ENCODE measurements at regions not wholly inside any gene's neighbourhood (a gene's known extent, or its start where the extent isn't known, plus 50 kb on each side); places are given as distances from the start of the nearest gene placed in this dataset.

DNA sequence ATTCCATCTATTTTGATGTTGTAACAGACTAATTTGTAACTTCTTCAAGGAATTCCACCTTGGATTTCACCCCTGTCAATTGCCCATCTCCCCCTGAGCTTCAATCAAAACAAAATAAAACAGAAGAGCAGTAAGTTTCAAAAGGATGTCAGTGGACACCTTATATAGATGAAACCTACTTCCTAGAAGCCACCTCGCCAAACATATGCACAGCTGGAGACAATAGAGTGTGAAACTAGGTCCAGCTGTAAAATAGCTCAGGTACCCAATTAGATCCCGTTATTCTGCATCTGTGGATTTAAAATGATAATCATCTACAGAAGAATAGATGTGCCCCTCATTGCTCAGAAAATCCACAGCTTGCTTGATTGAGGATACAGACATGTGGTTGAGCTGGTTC is 598.6 kb downstream of the SH2D4B start:
- TF ChIP-seq, protein P1, sequence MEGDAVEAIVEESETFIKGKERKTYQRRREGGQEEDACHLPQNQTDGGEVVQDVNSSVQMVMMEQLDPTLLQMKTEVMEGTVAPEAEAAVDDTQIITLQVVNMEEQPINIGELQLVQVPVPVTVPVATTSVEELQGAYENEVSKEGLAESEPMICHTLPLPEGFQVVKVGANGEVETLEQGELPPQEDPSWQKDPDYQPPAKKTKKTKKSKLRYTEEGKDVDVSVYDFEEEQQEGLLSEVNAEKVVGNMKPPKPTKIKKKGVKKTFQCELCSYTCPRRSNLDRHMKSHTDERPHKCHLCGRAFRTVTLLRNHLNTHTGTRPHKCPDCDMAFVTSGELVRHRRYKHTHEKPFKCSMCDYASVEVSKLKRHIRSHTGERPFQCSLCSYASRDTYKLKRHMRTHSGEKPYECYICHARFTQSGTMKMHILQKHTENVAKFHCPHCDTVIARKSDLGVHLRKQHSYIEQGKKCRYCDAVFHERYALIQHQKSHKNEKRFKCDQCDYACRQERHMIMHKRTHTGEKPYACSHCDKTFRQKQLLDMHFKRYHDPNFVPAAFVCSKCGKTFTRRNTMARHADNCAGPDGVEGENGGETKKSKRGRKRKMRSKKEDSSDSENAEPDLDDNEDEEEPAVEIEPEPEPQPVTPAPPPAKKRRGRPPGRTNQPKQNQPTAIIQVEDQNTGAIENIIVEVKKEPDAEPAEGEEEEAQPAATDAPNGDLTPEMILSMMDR (IDR thresholded peaks at IDR 0.05) = no peak
- TF ChIP-seq POLR2A (IDR thresholded peaks at IDR 0.05) (no peak), POLR2AphosphoS5 (IDR thresholded peaks at IDR 0.05; ENCODE audit: insufficient read depth in 1 of 2, low read depth in 1 of 2) (no peak)
- no peak for DNase-seq (ENCODE audit: extremely low spot score in 2 of 2)
- Histone ChIP-seq H3K36me3 (no peaks in the 10 kb centered on the region), H3K27me3 (no peaks in the 10 kb centered on the region), H3K9me3 (no peaks in the 10 kb centered on the region), H3K27ac (no peak overlapping the region), H3K4me1 (no peaks in the 10 kb centered on the region), H3K4me3 (no peak overlapping the region)
- intact Hi-C loops (cut with DNase I) = no loop called here

DNA sequence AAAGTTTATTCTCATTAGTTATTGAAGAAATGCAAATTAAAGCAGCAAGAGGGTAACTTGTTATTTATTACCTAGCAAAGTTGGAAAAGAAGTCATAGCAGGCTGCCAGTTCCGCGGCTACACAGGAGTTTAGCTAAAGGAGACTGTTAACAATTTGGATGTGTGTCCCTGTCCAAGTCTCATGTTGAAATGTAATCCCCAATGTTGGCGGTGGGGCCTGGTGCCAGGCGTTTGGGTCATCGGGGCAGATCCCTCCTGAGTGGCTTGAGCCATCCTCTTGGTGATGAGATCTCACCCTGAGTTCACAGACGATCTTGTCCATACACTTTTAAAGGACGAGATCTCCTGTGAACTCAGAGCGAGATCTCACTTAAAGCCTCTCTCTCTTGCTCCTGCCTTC is 608.3 kb downstream of the SH2D4B start:
- TF ChIP-seq, protein P1 (IDR thresholded peaks at IDR 0.05) = no peak
- no peak for TF ChIP-seq POLR2AphosphoS5 (IDR thresholded peaks at IDR 0.05; ENCODE audit: insufficient read depth in 1 of 2, low read depth in 1 of 2)
- no peak for TF ChIP-seq POLR2A (IDR thresholded peaks at IDR 0.05)
- H3K27ac ChIP-seq = no peak overlapping the region
- intact Hi-C loops (cut with DNase I) = no loop called here
- no peak for DNase-seq (ENCODE audit: extremely low spot score in 2 of 2)
- no peaks in the 10 kb centered on the region for H3K36me3 ChIP-seq
- no peaks in the 10 kb centered on the region for H3K27me3 ChIP-seq
- no peaks in the 10 kb centered on the region for H3K4me1 ChIP-seq
- H3K9me3 ChIP-seq = no peaks in the 10 kb centered on the region
- H3K4me3 ChIP-seq = no peak overlapping the region

DNA sequence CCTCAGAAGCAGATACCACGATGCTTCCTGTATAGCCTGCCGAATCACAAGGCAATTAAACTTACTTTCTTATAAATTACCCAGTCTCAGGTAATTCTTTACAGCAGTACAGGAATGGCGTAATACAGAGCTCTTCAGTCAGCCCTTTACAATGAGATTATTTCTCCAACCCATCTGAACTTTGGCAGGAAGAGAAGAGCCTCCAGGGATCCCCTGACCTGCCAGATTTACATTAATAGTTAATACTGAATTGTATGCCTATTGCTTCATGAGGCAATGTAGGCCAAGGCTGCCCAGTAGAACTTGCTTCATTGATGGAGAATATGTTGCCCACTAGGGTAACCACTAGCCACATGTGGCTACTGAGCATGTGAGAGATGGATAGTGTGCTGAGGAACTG is 608.7 kb downstream of the SH2D4B start:
- Histone ChIP-seq H3K27me3 (no peaks in the 10 kb centered on the region), H3K36me3 (no peaks in the 10 kb centered on the region), H3K4me1 (no peaks in the 10 kb centered on the region), H3K4me3 (no peak overlapping the region), H3K9me3 (no peaks in the 10 kb centered on the region), H3K27ac (no peak overlapping the region)
- intact Hi-C loops (cut with DNase I) = no loop called here
- TF ChIP-seq POLR2A (IDR thresholded peaks at IDR 0.05) = no peak
- TF ChIP-seq, protein P1 (IDR thresholded peaks at IDR 0.05) = no peak
- no peak for TF ChIP-seq POLR2AphosphoS5 (IDR thresholded peaks at IDR 0.05; ENCODE audit: insufficient read depth in 1 of 2, low read depth in 1 of 2)
- DNase-seq (ENCODE audit: extremely low spot score in 2 of 2) = no peak

DNA sequence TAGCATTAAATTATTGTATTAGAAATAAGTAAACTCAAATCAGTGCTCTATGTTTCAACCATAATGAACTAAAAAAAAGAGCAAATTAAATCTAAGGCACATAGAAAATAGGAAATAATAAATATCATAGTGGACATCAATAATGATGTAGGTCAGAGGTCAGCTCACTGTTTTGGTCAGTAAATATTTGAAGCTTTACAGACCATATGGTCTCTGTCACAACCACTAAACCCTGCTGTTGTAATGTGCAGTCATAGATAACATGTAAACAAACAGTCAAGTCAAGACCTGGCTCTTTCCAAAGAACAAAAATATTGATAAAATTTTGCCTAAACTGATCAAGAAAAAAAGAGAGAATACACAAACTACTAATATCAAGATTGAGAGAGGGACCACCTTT is 615.0 kb downstream of the SH2D4B start:
- H3K27ac ChIP-seq = no peak overlapping the region
- no peak for TF ChIP-seq POLR2A (IDR thresholded peaks at IDR 0.05)
- TF ChIP-seq POLR2AphosphoS5 (IDR thresholded peaks at IDR 0.05; ENCODE audit: insufficient read depth in 1 of 2, low read depth in 1 of 2) = no peak
- TF ChIP-seq, protein P1 (IDR thresholded peaks at IDR 0.05) = no peak
- H3K27me3 ChIP-seq = no peaks in the 10 kb centered on the region
- intact Hi-C loops (cut with DNase I) = no loop called here
- no peaks in the 10 kb centered on the region for H3K36me3 ChIP-seq
- no peaks in the 10 kb centered on the region for H3K4me1 ChIP-seq
- no peak for DNase-seq (ENCODE audit: extremely low spot score in 2 of 2)
- no peaks in the 10 kb centered on the region for H3K9me3 ChIP-seq
- no peak overlapping the region for H3K4me3 ChIP-seq

DNA sequence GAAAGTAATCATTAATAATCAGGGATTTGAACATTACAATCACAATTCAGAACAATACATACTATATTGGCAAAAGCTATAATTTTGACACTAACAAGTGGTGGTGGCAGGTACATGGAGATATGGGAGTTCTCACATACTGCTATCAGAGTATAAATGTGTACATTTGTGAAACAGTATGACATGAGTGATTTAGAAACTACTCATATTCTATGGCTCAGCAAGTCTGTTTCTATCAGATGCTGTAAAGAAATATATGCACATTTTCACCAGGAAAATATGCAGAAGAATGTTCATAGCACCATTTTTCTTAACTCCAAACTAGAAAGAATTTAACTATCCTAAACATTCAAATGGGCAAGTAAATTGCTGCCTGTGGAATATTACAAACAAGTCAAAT is 620.0 kb downstream of the SH2D4B start:
- no peaks in the 10 kb centered on the region for H3K27me3 ChIP-seq
- no peak overlapping the region for H3K27ac ChIP-seq

More for the DNA sequence above, 620.0 kb downstream of the SH2D4B start:
- no peak overlapping the region for H3K4me3 ChIP-seq
- TF ChIP-seq POLR2AphosphoS5 (IDR thresholded peaks at IDR 0.05; ENCODE audit: insufficient read depth in 1 of 2, low read depth in 1 of 2) (no peak), POLR2A (IDR thresholded peaks at IDR 0.05) (no peak)
- TF ChIP-seq, protein P1 (IDR thresholded peaks at IDR 0.05) = no peak
- H3K9me3 ChIP-seq = no peaks in the 10 kb centered on the region
- no peaks in the 10 kb centered on the region for H3K36me3 ChIP-seq
- intact Hi-C loops (cut with DNase I) = no loop called here
- H3K4me1 ChIP-seq = no peaks in the 10 kb centered on the region
- no peak for DNase-seq (ENCODE audit: extremely low spot score in 2 of 2)
